OCI-LY1 (cell line): ENCODE measurements at regions not wholly inside any gene's neighbourhood (a gene's known extent, or its start where the extent isn't known, plus 50 kb on each side); places are given as distances from the start of the nearest gene placed in this dataset.

ENCODE experiments used
- CTCF ChIP-seq: fragments of 200-600 bp; sonication (generic), shearing (Covaris generic); IDR thresholded peaks from 2 replicates; pipeline ENCODE4 v1.5.1; 2017; ENCODE audit warnings: mild to moderate bottlenecking, antibody characterized with exemption, low read length, moderate library complexity, mixed read lengths
- EZH2 ChIP-seq: fragments of 200-600 bp; sonication (generic), shearing (Covaris generic); IDR thresholded peaks from 2 replicates; pipeline ENCODE4 v1.8.0; 2017; ENCODE audit warnings: borderline replicate concordance, mixed run types, mild to moderate bottlenecking, antibody characterized with exemption, low read length, moderate library complexity, mixed read lengths

GRCh38 chr14:65210822-65211182 is 108.5 kb upstream of the MAX start:
- TF ChIP-seq CTCF (no peak), EZH2 (no peak)
